ENCODE measurements at regions not wholly inside any gene's neighbourhood (a gene's known extent, or its start where the extent isn't known, plus 50 kb on each side); places are given as distances from the start of the nearest gene placed in this dataset.

- H3K4me3 Mint-ChIP-seq (ENCODE audit: unreplicated experiment) = no peak overlapping the region
- H3K36me3 ChIP-seq (ENCODE audit: control insufficient read depth, insufficient read depth, low read length) = no peaks in the 10 kb centered on the region
- no peaks in the 10 kb centered on the region for H3K4me1 ChIP-seq
- no peak overlapping the region for H3K4me3 ChIP-seq (ENCODE audit: low read depth, low read length)
- H3K9me3 Mint-ChIP-seq (ENCODE audit: unreplicated experiment) = peaks cover 5% of the 10 kb centered on the region
- H3K9me3 ChIP-seq = no peaks in the 10 kb centered on the region
- BruUV-seq (replicated peaks) = no TSS peak
- no peaks in the 10 kb centered on the region for H3K36me3 Mint-ChIP-seq (ENCODE audit: insufficient read depth, unreplicated experiment)
- H3K27me3 Mint-ChIP-seq (ENCODE audit: insufficient read depth, unreplicated experiment) = no peaks in the 10 kb centered on the region
- no peak overlapping the region for H3K27ac Mint-ChIP-seq (ENCODE audit: unreplicated experiment)
- DNase-seq = no peak
- peaks cover 15% of the 10 kb centered on the region for H3K4me1 Mint-ChIP-seq (ENCODE audit: low read depth, unreplicated experiment)
- CTCF ChIA-PET = no interaction called here
- TF ChIP-seq CTCF (IDR thresholded peaks at IDR 0.05; ENCODE audit: insufficient read depth in 1 of 2, low read depth in 1 of 2, low read length in 1 of 2, severe bottlenecking in 1 of 2, unreplicated experiment in 1 of 2) = no peak
- H3K27me3 ChIP-seq (replicated peaks; ENCODE audit: control insufficient read depth, insufficient read depth, low read length) = no peaks in the 10 kb centered on the region
- intact Hi-C loops (cut with micrococcal nuclease; ENCODE audit: unreplicated experiment) = no loop called here
- POLR2A ChIA-PET = no interaction called here
These were observed 517.0 kb downstream of the KCNH5 start for GRCh38 chr14:62528296-62528695.

- Histone ChIP-seq H3K4me3 (ENCODE audit: low read depth, low read length) (no peak overlapping the region), H3K27me3 (replicated peaks; ENCODE audit: control insufficient read depth, insufficient read depth, low read length) (no peaks in the 10 kb centered on the region), H3K36me3 (ENCODE audit: control insufficient read depth, insufficient read depth, low read length) (no peaks in the 10 kb centered on the region), H3K9me3 (peaks cover 3% of the 10 kb centered on the region; the same call in 1 of the 2 replicates), H3K4me1 (no peaks in the 10 kb centered on the region)
- peak; percentile 32 to 42 for DNase-seq
- Mint-ChIP-seq H3K4me1 (ENCODE audit: low read depth, unreplicated experiment) (peaks cover 15% of the 10 kb centered on the region), H3K27me3 (ENCODE audit: insufficient read depth, unreplicated experiment) (no peaks in the 10 kb centered on the region), H3K27ac (ENCODE audit: unreplicated experiment) (no peak overlapping the region), H3K9me3 (ENCODE audit: unreplicated experiment) (no peaks in the 10 kb centered on the region), H3K4me3 (ENCODE audit: unreplicated experiment) (no peak overlapping the region), H3K36me3 (ENCODE audit: insufficient read depth, unreplicated experiment) (no peaks in the 10 kb centered on the region)
- intact Hi-C loops (cut with micrococcal nuclease; ENCODE audit: unreplicated experiment) = loop anchor here (2.0 kb wide), 1 partner anchor 205 kb away; no protein-coding TSS in a partner anchor
- TF ChIP-seq CTCF (IDR thresholded peaks at IDR 0.05; ENCODE audit: insufficient read depth in 1 of 2, low read depth in 1 of 2, low read length in 1 of 2, severe bottlenecking in 1 of 2, unreplicated experiment in 1 of 2) = no peak
- ChIA-PET POLR2A (no interaction called here), CTCF (no interaction called here)
- no TSS peak for BruUV-seq (replicated peaks)
These were observed 513.1 kb downstream of the KCNH5 start for GRCh38 chr14:62532181-62532580.

- Mint-ChIP-seq H3K36me3 (ENCODE audit: insufficient read depth, unreplicated experiment) (no peaks in the 10 kb centered on the region), H3K27me3 (ENCODE audit: insufficient read depth, unreplicated experiment) (no peaks in the 10 kb centered on the region), H3K4me3 (ENCODE audit: unreplicated experiment) (no peak overlapping the region), H3K4me1 (ENCODE audit: low read depth, unreplicated experiment) (no peaks in the 10 kb centered on the region), H3K9me3 (ENCODE audit: unreplicated experiment) (peaks cover 48% of the 10 kb centered on the region), H3K27ac (ENCODE audit: unreplicated experiment) (no peak overlapping the region)
- no peaks in the 10 kb centered on the region for H3K4me1 ChIP-seq
- POLR2A ChIA-PET = no interaction called here
- H3K27me3 ChIP-seq (replicated peaks; ENCODE audit: control insufficient read depth, insufficient read depth, low read length) = no peaks in the 10 kb centered on the region
- no peaks in the 10 kb centered on the region; the same call in 1 of the 2 replicates for H3K9me3 ChIP-seq
- no peak for TF ChIP-seq CTCF (IDR thresholded peaks at IDR 0.05; ENCODE audit: insufficient read depth in 1 of 2, low read depth in 1 of 2, low read length in 1 of 2, severe bottlenecking in 1 of 2, unreplicated experiment in 1 of 2)
- DNase-seq = no peak
- H3K4me3 ChIP-seq (ENCODE audit: low read depth, low read length) = no peak overlapping the region
- CTCF ChIA-PET = no interaction called here
- H3K36me3 ChIP-seq (ENCODE audit: control insufficient read depth, insufficient read depth, low read length) = no peaks in the 10 kb centered on the region
- BruUV-seq (replicated peaks) = no TSS peak
- intact Hi-C loops (cut with micrococcal nuclease; ENCODE audit: unreplicated experiment) = no loop called here
These were observed 498.3 kb downstream of the KCNH5 start for GRCh38 chr14:62546862-62547474.
